ENCODE measurements at regions not wholly inside any gene's neighbourhood (a gene's known extent, or its start where the extent isn't known, plus 50 kb on each side); places are given as distances from the start of the nearest gene placed in this dataset.

GRCh38 chrX:42624524-42624923 is 153.4 kb downstream of the PPP1R2C start:
- TF ChIP-seq POLR2A (IDR thresholded peaks at IDR 0.05) = no peak
- no peak for TF ChIP-seq CTCF (IDR thresholded peaks at IDR 0.05)
